ENCODE measurements at regions not wholly inside any gene's neighbourhood (a gene's known extent, or its start where the extent isn't known, plus 50 kb on each side); places are given as distances from the start of the nearest gene placed in this dataset.
"Not testable (repeated sequence)": the region's sequence is repeated elsewhere in the genome, so short reads cannot be mapped to it uniquely, and the experiment has no call there.

DNA sequence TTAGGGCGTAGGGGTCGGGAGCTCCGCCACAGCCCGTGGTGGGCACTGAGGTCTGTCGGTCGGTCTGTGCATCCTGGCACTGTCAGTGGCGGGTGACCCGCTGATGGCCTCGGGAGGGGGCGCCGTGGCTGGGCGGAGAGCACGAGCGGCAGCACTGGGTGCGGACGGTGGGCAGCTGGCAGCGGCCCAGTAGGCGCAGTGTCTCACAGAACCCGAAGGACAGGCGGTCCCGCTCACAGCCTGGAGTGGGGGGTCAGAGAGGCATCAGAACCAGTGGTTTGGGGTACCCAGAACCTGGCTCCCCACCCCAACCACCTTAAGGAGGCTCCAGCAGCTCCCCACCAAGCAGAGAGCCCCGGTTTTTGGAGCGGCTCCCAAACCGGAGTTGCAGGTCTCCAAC, 124.9 kb upstream of the AKAP13 start:
- CTCF ChIA-PET; H3K27me3 ChIP-seq (ENCODE audit: control insufficient read depth, insufficient read depth, low read length); H3K27ac ChIP-seq (ENCODE audit: low read depth, low read length); H3K9me3 ChIP-seq (ENCODE audit: control insufficient read depth, insufficient read depth, low read length); POLR2A ChIA-PET; DNase-seq (ENCODE audit: low read depth, low spot score); H3K4me3 ChIP-seq (ENCODE audit: low read depth, low read length): not testable (repeated sequence)

DNA sequence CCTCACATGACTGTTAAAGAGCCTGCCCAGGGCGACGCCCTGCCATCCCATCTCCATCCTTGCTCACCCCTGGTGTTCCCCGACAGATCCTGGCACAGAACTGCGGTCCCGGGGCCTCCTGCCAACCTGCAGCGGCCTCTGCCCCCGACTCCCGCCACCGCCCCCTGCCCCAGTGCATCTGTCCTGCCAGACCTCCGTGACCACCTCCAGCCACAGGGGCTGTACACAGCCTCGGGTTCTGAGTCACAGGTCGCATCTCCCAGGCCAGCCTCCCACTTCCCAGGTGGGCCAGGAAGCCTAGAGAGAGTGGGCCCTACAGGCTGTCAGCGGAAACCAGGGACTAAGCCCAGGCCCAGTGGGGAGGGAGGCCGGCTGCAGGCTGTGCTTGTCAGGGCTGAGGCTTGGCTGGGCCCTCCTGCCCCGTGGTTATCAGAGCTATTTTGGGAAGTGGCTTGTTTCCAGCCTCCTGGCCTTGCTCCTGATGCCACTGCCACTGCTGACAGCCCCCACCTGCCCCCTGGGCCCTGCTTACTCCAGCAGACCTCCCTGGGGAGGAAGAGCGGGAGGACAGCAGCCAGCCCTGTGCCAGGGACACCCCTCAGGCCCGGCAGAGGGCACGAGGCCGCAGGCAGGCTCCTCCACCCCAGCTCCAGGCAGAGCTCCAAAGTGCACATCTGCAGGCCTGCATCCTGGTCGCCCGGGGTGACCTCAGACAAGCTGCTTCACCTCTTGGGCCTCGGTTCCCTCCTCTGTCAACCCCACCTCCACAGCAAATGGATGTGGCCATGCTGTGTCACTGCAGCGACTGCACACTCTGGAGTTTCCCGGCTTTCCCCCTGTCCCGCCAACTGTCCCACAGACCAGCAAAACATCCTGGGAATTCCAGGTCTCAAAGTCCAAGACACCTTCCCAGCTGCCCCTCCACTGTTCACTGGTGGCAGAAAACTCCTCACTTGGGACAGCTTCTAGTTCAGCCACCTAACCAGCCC, 124.1 kb upstream of the AKAP13 start:
- H3K9me3 ChIP-seq (ENCODE audit: control insufficient read depth, insufficient read depth, low read length); DNase-seq (ENCODE audit: low read depth, low spot score); H3K27ac ChIP-seq (ENCODE audit: low read depth, low read length); CTCF ChIA-PET; POLR2A ChIA-PET; H3K27me3 ChIP-seq (ENCODE audit: control insufficient read depth, insufficient read depth, low read length); H3K4me3 ChIP-seq (ENCODE audit: low read depth, low read length): not testable (repeated sequence)

DNA sequence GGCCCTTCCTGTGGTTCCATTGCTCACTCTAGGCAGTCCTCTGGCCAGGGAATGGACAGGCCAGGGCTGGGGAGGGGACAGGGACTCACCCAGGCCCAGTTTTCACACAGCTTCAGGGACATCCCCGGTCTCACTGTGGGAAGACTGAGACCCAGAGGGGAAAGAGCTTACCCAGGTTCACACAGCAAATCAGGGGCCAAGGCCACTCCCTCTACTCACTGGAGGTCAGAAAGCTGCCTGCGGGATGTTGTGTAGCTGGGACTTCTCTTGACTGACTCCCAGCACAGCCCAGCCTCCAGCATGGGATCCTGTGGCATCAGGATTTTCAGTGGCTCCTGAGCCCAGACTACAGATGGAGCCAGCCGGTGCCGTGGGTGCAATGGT, 122.3 kb upstream of the AKAP13 start:
- CTCF ChIA-PET; H3K9me3 ChIP-seq (ENCODE audit: control insufficient read depth, insufficient read depth, low read length); DNase-seq (ENCODE audit: low read depth, low spot score); H3K27me3 ChIP-seq (ENCODE audit: control insufficient read depth, insufficient read depth, low read length); POLR2A ChIA-PET; H3K27ac ChIP-seq (ENCODE audit: low read depth, low read length); H3K4me3 ChIP-seq (ENCODE audit: low read depth, low read length): not testable (repeated sequence)

DNA sequence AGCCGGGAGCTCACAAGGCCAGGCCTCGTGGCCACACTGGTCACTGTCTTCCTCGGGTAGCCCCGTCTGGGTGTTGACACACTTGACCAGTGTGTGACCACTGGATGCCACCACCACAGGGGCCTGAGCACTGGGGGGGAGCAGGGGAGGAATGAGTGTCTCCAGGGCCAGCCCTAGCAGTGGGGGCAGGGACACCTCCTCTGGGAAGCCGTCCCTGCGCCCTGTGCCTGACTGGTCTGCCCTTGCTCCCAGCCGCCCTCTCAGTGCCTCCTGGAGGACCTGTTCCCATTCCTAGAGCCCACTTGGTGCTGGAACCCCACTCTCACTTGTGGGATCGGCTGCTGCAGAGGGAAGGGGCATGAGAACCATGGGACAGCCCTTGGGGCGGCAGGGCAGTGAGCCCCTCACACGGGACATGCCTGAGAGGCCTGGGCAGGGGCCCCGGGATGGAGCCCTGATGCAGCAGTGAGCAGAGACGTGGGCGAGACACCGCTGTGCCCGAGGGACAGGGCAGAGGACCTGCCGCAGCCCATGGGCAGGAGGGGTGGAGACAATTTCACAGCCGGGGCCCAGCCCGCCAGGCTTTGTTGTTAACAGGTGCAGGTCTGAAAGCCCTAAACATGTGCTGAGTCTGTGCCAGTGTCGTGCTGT, 121.7 kb upstream of the AKAP13 start:
- H3K27ac ChIP-seq (ENCODE audit: low read depth, low read length); H3K27me3 ChIP-seq (ENCODE audit: control insufficient read depth, insufficient read depth, low read length); H3K4me3 ChIP-seq (ENCODE audit: low read depth, low read length); CTCF ChIA-PET; POLR2A ChIA-PET; DNase-seq (ENCODE audit: low read depth, low spot score); H3K9me3 ChIP-seq (ENCODE audit: control insufficient read depth, insufficient read depth, low read length): not testable (repeated sequence)

DNA sequence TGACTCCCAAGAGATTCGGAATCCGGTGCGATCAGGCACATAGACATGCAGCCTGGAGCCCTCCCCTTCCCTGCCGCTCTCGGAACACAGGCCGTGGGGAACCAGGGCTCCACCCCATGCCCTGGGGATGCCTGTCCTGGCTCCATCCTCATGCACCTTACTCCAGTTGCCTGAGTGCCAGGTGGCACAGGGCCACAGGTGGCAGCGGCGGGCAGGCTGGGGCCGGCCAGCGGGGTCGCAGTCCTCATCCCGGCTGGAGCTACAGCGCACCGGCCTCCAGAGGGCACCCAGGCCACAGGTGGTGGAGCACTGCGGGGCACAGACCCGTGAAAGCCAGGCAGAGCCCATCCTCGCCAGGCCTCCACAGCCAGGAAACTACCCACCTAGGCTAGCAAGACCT, 119.9 kb upstream of the AKAP13 start:
- POLR2A ChIA-PET; H3K4me3 ChIP-seq (ENCODE audit: low read depth, low read length); DNase-seq (ENCODE audit: low read depth, low spot score); H3K27me3 ChIP-seq (ENCODE audit: control insufficient read depth, insufficient read depth, low read length); H3K27ac ChIP-seq (ENCODE audit: low read depth, low read length); H3K9me3 ChIP-seq (ENCODE audit: control insufficient read depth, insufficient read depth, low read length); CTCF ChIA-PET: not testable (repeated sequence)

DNA sequence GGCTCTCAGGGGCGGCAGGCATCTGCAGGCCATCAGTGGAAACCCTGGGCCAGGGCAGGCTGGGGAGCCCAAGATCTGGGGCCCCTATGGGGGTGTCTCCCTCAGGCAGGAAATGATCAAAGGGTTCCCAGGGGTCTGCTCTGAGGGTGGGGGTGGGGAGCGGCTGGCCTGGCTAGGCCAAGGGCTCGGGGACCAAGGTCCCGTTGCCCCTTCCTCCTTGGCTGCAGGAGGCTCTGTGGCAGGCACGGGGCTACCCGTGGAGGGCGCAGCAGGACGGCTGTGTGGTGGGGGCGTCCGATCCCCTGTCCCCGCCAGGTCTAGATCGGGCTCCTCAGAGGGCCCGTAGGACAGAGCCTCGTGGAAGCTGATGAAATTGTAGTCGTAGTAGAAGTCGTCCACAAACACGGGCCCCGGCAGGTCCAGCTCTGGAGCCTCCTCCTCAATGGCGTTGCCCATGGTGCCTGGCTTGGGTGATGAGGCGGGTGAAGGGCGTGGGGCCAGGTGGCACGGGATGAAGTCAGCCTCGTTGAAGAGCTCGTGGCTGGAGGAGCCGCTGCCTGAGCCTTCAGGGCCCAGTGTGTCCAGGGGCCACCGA, 117.8 kb upstream of the AKAP13 start:
- POLR2A ChIA-PET; H3K27ac ChIP-seq (ENCODE audit: low read depth, low read length); CTCF ChIA-PET: not testable (repeated sequence)

DNA sequence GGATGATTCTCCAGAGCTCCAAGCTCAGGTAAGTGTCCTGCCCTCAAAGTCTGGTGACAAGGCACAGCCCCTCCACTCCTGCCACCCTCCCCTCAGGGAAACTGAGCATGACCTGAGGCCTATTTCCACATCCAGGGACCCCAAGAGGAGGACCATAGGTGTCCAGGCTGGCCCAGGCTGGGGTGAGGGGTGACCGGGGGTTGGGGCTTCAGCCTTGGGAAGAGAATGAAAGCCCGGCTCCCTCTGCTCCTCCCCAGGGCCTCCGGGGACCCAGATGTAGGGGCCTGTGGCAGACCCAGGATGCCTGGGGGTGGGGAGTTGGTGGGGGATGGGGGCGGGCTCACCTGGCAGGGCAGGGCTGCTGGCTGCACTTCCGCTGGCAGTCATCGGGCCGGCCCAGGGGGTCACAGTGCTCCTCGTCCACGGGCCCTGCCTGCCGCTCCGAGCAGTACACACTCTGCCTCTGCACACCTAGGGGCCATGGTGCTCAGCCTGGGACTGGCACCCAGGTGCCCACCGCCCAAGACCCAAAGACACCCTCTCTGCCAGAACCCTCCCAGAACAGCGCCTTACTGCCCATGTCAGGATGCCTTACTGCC, 116.5 kb upstream of the AKAP13 start:
- POLR2A ChIA-PET = not testable (repeated sequence)

More for the DNA sequence above, 117.8 kb upstream of the AKAP13 start:
- H3K9me3 ChIP-seq (ENCODE audit: control insufficient read depth, insufficient read depth, low read length); H3K27me3 ChIP-seq (ENCODE audit: control insufficient read depth, insufficient read depth, low read length); H3K4me3 ChIP-seq (ENCODE audit: low read depth, low read length); DNase-seq (ENCODE audit: low read depth, low spot score): not testable (repeated sequence)

DNA sequence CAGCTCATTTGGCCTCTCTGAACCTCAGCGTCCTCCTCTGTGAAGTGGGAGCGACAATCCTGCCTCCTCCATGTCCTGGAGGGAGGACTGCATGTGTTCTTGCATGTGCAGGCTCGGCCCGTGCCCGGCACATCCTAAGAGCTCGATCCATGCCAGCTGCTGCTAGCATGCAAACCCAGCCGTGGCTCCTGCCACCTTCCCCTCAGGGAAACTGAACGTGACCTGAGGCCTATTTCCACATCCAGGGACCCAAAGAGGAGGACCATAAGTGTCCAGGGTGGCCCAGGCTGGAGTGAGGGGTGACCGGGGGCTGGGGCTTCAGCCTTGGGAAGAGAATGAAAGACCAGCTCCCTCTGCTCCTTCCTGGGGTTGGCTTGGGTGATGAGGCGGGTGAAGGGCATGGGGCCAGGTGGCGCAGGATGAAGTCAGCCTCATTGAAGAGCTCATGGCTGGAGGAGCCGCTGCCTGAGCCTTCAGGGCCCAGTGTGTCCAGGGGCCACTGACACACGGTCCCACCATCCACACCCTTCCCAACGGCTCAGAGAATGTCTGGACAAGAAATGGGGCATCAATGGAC, 115.7 kb upstream of the AKAP13 start:
- H3K9me3 ChIP-seq (ENCODE audit: control insufficient read depth, insufficient read depth, low read length); POLR2A ChIA-PET; H3K27me3 ChIP-seq (ENCODE audit: control insufficient read depth, insufficient read depth, low read length); DNase-seq (ENCODE audit: low read depth, low spot score); H3K27ac ChIP-seq (ENCODE audit: low read depth, low read length); H3K4me3 ChIP-seq (ENCODE audit: low read depth, low read length); CTCF ChIA-PET: not testable (repeated sequence)

More for the DNA sequence above, 116.5 kb upstream of the AKAP13 start:
- DNase-seq (ENCODE audit: low read depth, low spot score); H3K4me3 ChIP-seq (ENCODE audit: low read depth, low read length); H3K9me3 ChIP-seq (ENCODE audit: control insufficient read depth, insufficient read depth, low read length); CTCF ChIA-PET; H3K27ac ChIP-seq (ENCODE audit: low read depth, low read length); H3K27me3 ChIP-seq (ENCODE audit: control insufficient read depth, insufficient read depth, low read length): not testable (repeated sequence)

DNA sequence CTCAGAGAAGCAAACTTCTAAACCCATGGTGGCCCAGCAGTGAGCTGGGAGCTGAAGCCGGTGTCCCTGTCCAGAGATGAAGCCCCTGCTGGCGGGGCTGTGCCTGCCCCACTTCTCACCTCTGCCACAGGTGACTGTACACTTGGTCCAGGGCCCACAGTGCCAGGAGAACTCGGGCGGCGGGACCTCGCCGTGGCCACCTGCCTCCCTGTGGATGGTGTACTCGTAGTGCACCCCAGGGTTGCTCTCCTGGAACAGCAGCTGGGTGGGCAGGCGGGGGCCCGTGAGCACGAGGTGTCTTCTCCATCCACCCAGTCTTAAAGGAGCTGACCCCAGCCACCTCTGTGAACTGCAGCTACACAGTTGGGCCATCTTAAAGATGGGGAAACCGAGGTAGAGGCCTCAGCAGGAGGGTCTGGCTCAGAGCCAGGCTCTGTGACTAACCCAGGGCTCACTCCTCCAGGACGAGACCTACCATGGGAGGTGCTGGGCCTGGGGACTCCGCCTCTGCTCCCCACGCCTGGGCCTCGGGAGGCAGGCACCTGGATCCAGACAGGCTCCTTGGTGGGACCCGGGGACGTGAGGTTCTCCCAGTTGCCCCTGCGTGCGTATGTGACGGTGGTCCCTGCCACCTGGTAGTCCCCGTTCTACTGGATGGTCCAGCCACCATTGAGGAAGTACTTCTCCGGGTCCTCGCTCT, 113.1 kb upstream of the AKAP13 start:
- CTCF ChIA-PET; DNase-seq (ENCODE audit: low read depth, low spot score); H3K27ac ChIP-seq (ENCODE audit: low read depth, low read length): not testable (repeated sequence)

More for the DNA sequence above, 113.1 kb upstream of the AKAP13 start:
- H3K4me3 ChIP-seq (ENCODE audit: low read depth, low read length); POLR2A ChIA-PET; H3K9me3 ChIP-seq (ENCODE audit: control insufficient read depth, insufficient read depth, low read length); H3K27me3 ChIP-seq (ENCODE audit: control insufficient read depth, insufficient read depth, low read length): not testable (repeated sequence)

Data from AG04450 (cell line).